Stimulated activated CD4-positive, alpha-beta T cell treated with anti-CD3 and anti-CD28 coated beads, Interleukin-1b, Interleukin-23, amount 100 ng/mL, for 48 hours (primary cell): ENCODE measurements at regions not wholly inside any gene's neighbourhood (a gene's known extent, or its start where the extent isn't known, plus 50 kb on each side); places are given as distances from the start of the nearest gene placed in this dataset.
"Not testable (repeated sequence)": the region's sequence is repeated elsewhere in the genome, so short reads cannot be mapped to it uniquely, and the experiment has no call there.

Experiments
- DNase-seq: peaks from one replicate; pipeline ENCODE4 v3.0.0-alpha.2; 2020

DNA sequence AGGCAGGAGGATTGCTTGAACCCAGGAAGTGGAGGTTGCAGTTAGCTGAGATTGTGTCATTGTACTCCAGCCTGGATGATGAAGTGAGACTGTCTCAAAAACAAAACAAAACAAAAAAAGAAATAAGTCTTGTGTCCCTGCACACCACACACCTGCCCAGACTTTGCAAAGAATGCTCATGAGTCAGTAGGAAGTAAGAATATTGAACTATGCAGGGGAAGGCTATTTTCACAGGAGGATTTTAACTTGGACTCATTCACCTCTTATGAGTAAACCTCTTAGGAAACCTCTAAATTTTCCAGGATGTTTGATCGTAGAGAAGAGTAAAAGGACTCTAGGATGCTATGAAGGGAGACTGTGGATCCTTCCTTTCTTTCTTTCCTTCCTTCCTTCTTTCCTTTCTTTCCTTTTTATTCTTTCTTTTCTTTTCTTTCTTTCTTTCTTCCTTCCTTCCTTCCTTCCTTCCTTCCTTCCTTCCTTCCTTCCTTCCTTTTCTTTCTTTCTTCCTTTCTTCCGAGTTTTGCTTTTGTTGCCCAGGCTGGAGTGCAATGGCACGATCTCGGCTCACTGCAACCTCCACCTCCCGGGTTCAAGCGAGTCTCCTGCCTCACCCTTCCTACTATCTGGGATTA lies 96.7 kb upstream of the CLINT1 start:
- DNase-seq, result no peak

DNA sequence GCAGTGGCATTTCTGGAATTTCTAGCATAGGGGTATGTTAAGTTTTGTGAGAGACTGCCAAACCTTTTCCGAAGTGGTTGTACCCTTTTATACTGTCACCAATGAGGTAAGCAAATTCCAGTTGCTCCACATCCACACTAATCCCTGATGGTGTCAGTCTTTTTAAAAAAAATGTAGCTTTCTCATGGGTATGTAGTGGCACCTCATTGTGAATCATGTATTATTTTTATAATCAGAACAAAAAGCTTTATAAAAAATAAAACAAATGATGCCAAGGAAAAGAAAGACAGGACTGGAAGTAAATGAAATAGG lies 93.4 kb upstream of the CLINT1 start:
- no peak for DNase-seq

- no peak for DNase-seq
Measured at GRCh38 chr5:157951673-157952373, 92.9 kb upstream of the CLINT1 start.

GRCh38 chr5:157949520-157949919 lies 90.6 kb upstream of the CLINT1 start:
- no peak for DNase-seq

DNA sequence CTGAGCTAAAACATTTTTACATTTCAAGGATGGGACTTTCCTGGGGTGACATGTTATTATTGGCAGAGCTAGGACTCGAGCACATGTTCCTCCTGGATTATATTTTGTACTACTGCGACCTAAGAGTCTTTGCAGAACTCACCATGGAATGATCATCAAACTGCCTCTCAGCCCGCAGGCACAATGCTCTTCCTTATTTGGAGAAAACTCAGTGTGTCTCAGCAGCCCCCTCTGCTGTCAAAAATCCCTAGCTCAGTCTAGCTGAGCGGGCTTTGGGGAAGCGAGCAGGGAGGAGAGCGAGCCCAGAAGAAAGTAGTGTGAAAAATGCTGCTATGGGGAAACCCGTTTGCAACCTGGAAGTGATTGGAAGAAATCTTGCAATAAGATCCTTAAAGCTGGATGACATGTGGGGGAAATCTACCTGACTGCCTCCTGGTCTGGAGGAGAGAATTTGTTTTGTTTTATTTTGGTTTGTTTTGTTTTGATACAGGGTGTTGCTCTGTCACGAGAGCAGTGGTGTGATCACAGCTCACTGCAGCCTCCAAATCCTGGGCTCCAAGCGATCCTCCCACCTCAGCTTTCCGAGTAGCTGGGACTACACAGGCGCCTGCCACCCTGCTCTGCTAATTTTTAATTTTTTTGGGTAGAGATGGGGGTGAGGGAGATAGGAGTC lies 89.9 kb upstream of the CLINT1 start:
- DNase-seq, result peak; percentile 73

- no peak for DNase-seq
Measured at GRCh38 chr5:157947156-157947555, 88.2 kb upstream of the CLINT1 start.

- not testable (repeated sequence) for DNase-seq
Measured at GRCh38 chr5:157945822-157946221, 86.9 kb upstream of the CLINT1 start.

- DNase-seq, result no peak
Measured at GRCh38 chr5:157944938-157945337, 86.0 kb upstream of the CLINT1 start.

GRCh38 chr5:157944077-157944633 lies 85.2 kb upstream of the CLINT1 start:
- no peak for DNase-seq

DNA sequence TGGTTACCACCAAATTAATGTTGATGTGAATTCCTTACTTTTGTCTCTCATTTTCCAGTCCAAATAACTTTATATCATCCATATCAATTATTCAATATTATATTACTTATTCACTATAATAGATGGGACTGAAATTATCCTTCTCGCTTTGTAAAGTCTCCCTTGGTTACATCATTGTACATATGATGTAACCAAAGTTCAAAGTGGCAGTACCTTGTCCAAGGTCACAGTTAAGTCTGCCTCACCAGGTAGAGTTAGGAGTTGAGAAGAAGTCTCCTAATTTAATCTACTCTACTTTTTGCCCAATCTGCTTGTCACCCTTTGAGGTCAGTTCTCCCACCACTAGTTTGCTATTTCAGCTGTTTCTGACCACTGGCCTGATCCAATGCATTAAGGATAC lies 83.7 kb upstream of the CLINT1 start:
- no peak for DNase-seq

DNA sequence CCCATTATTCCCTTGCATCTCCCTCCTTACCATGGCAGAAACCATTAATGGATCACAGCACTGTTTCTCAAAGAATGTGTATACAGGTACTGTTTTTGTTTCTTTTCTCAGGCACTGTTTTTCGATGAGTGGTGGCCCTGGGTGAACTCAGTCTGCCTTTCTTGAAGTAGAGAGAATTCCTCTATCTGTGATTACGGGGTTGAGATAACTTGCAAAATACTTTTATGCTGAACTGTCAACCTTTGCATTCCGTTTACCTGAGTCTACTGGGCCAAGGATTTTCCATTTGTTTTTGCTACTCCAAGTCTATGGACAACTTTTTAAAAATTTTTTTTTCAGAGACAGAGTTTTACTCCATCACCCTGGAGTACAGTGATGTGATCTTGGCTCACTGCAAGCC lies 82.7 kb upstream of the CLINT1 start:
- DNase-seq, result no peak

- not testable (repeated sequence) for DNase-seq
Measured at GRCh38 chr5:157938101-157938500, 79.2 kb upstream of the CLINT1 start.

- DNase-seq, result not testable (repeated sequence)
Measured at GRCh38 chr5:157936776-157937501, 78.0 kb upstream of the CLINT1 start.

DNA sequence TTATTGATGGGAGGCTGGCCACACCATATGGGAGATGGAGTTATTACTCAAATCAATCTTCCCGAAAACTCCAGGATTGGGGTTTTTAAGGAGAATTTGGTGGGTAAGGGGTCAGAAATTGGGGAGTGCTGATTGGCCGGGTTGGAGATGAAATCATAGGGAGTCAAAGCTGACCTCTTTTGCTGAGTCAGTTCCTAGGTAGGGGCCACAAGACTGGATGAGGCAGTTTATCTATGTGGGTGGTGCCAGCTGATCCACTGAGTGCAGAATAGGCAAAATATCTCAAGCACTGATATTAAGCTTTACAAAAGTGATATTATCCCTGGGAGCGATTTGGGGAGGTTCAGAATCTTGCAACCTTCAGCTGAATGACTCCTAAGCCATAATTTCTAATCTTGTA lies 75.7 kb upstream of the CLINT1 start:
- DNase-seq, result no peak

GRCh38 chr5:157933005-157933404 lies 74.1 kb upstream of the CLINT1 start:
- DNase-seq, result no peak

DNA sequence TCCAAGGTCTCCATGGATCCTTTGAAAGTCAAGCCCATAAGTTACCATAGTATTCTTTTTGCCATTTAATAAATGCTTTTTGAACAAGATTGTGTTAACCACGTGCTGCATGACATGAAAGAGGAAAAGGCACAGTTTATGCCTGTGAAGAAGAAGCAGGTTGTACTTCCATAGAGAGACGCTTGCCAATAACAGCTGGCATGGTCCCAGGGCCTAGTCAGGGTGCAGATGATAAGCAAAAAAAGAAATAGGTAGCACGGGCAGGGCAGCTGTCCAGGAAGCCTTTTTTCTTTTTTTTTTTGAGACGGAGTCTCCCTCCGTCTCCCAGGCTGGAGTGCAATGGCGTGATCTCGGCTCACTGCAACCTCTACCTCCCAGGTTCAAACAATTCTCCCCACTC lies 71.8 kb upstream of the CLINT1 start:
- no peak for DNase-seq

GRCh38 chr5:157926977-157927376 lies 68.0 kb upstream of the CLINT1 start:
- DNase-seq, result no peak

- no peak for DNase-seq
Measured at GRCh38 chr5:157925786-157926671, 67.1 kb upstream of the CLINT1 start.

- peak; percentile 39 for DNase-seq
Measured at GRCh38 chr5:157924931-157925729, 66.2 kb upstream of the CLINT1 start.

DNA sequence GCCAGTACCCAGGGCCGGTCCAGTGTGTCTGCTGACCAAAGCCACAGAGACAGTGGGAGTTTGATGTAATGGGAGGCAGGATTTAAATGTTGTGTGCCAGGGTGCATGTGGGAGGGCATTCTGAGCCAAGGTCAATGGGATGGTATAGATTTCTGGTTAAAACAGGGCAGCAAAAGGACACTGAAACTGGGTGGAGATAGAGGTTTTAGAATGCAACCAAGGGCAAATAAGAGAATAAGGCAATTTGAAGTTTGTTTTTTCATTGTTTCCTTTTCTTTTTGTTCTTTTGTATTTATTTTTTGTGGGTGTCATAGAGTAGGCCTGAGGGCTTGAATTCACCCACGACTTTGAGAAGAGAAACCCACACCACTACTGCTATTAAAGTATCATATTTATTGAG lies 65.5 kb upstream of the CLINT1 start:
- DNase-seq, result no peak

DNA sequence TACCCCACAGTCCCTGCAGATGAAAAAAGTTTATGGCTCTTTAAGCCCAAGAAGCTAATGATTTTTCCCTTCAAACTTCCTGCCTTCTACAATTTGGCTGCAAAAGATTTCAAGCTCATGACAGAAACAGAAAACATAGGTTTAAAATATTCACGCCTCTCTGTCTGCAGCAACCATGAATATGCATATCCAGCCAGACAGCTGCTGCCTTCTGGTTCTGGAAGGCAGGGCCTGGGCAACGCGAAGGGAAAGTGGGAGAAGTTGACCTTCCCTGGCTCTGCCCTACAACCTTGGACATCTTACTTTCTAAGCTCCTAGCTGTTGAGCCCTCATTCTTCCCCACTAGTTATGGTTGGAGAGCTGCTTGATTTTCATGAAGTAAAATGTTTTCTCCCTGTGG lies 64.8 kb upstream of the CLINT1 start:
- DNase-seq, result no peak

- no peak for DNase-seq
Measured at GRCh38 chr5:157922026-157922425, 63.1 kb upstream of the CLINT1 start.
